ENCODE measurements at regions not wholly inside any gene's neighbourhood (a gene's known extent, or its start where the extent isn't known, plus 50 kb on each side); places are given as distances from the start of the nearest gene placed in this dataset.

GRCh38 chr1:56442290-56442877 lies 137.0 kb downstream of the PLPP3 start:
- no peak for DNase-seq (ENCODE audit: low read depth)

DNA sequence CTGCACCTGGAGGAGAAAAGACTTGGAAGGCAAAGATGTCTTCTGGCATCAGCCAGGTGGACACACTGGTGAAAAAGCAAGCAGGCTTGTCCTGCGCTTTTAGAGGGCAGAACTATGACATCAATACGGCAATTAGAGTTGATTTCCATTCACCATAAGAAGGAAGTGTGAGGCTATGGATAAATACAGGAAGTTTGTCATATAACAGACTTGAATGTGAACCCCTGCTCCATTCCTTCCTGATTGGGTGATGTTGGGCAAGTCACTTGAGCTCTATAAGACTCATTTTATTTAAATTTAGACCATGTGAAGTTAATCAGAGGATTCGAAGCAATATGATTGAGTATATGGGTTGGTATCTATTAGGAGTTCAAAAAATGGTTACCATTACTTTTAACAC lies 137.8 kb downstream of the PLPP3 start:
- no peak for DNase-seq (ENCODE audit: low read depth)

DNA sequence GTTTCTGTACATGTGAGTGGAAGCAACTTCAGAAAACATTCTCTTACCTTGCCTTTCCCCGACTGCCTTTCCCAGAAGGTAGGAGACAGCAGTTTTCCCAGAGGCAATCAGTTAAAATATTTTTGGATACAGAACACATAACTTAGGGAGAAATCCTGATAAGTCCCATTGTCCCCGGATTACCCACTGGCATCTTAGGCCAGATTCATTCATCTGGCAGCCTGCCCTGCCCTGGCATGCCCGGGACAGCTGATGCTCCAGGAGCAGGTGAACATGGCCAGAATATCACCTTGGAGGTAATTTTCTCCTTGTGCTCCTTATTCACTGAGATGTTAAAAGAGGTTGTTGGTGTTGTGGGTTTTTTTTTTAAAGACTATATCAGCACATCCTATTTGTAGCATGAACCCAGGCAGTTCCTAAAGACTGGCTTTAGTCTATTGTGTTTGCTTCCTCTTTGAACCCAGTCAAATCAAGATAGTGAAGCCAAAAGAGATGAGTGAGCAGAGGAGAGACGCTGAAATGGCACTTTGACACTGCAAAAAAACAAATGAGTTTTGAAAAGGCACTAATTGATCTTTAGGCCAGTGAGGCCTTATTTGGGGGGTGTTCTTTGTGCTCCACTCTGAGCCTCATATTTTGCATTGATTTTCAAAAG lies 139.6 kb downstream of the PLPP3 start:
- DNase-seq (ENCODE audit: low read depth), result no peak

DNA sequence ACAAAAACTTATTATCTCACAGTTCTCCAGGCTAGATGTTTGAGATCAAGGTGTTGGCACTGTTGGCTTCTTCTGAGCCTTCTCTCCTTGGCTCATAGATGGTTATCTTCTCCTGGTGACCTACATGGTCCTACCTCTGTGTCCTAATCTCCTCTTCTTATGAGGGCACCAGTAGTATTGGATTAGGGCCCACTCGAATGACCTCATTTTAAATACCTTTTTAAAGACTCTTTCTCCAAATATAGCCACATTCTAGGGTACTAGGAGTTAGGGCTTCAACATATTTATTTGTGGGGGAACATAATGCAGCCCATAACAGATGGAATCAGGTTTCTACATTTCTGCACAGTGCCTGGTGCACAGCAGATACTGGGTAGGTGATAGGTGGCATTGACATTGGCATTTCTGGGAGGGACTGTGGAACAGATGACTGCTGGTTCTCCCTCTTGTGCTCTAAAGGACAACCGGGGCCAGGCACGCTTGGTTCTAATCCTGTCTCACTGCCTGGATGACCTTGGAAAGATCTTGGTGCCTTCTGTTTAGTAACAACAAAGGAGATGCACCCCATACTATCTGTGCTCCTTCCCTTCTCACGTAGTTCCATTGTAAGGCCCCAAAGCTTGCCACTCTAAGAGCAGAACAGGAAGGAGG lies 140.3 kb downstream of the PLPP3 start:
- DNase-seq (ENCODE audit: low read depth), result no peak

GRCh38 chr1:56437959-56438358 lies 141.4 kb downstream of the PLPP3 start:
- DNase-seq (ENCODE audit: low read depth), result no peak

DNA sequence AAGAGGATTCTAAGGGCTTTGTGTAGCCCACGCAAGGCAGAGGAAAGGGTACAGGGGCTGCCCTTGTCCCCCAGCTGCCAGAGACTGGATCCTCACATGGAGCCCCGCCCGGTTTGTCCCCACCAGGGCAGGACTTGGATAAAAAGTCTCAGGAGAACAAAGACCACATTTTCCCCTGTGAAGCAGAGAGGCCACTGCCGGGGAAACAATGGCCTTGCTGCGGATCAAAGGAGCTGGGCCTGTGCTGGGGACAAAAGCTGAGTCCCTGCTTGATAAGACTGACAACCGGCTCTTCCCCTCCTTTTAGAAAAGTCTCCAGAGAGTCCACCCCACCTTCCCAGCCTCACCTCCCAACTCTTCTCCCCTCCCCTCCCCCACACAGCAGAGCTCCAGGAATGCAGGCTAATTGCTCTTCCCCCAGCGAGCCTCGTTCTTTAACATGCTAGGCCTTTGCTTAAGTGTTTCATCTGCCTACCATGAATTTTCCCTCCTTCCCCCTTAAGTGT lies 142.4 kb downstream of the PLPP3 start:
- DNase-seq (ENCODE audit: low read depth), result no peak

GRCh38 chr1:56436296-56436695 lies 143.1 kb downstream of the PLPP3 start:
- DNase-seq (ENCODE audit: low read depth), result no peak

- no peak for DNase-seq (ENCODE audit: low read depth)
These were observed 143.7 kb downstream of the PLPP3 start for GRCh38 chr1:56435434-56436262.

- DNase-seq (ENCODE audit: low read depth), result no peak
These were observed 144.6 kb downstream of the PLPP3 start for GRCh38 chr1:56434740-56435139.

- no peak for DNase-seq (ENCODE audit: low read depth)
These were observed 145.3 kb downstream of the PLPP3 start for GRCh38 chr1:56434025-56434424.

DNA sequence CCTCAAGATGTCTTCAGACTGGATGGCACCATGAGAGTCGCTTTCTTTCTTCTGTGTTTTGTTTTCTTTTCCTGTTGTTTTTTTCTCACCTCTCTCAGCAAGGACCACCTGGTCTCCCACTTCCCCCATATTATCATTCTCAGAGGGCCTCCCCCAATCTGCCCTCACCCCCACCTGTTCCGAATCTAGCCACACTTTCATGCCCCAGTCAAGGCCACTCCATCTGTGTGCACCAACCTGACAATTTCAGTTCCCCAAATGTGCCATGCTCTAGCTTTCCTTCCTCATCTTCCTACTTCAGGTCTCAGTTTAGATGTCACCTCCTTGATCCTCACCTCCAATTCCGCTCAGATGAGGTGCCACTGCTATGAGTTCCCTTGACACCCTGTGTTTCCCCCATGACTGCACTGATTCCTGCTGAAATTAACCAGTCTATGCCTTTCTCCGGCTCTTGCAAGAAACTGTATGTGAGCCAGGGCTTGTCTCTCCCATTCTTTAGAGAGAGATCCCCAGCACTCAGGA lies 146.2 kb downstream of the PLPP3 start:
- no peak for DNase-seq (ENCODE audit: low read depth)

DNA sequence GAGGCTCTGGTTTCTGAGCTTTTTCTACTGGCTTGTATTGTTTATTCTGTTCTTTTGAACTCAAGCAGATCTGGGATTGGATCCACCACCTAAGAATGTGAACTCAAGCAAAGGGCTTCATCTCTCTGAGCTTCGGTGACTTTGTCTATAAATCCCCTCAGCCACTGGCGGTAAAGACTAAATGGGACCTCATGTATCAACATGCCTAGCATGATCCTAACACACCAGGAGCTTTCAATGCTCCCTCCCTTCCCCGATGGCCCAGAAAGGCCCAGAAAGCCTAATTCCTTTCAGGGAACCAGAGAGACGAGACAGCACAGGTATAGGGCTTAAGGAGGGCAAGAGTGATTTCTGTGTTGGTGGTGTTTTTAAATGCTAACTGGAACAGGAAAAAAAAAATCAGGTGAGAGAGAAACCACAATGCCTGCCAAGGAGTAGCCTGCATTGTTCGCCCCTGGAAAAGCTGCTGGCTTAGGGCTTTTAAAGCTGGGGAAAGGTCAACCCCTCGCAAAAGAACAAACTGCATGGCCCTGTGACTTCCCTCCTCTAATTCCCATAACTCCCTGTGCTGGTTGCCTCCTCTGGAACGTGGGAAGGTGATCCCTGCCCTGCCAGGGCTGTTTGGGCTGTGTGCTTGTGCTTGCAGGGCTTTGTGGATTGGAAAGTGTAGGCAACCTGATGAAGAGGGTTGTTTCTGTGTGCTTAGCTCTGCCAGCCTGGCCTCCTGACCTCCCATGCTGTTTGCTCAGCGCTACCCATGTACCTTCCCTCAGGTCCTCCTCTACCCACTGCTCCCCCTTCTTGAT lies 147.0 kb downstream of the PLPP3 start:
- no peak for DNase-seq (ENCODE audit: low read depth)

DNA sequence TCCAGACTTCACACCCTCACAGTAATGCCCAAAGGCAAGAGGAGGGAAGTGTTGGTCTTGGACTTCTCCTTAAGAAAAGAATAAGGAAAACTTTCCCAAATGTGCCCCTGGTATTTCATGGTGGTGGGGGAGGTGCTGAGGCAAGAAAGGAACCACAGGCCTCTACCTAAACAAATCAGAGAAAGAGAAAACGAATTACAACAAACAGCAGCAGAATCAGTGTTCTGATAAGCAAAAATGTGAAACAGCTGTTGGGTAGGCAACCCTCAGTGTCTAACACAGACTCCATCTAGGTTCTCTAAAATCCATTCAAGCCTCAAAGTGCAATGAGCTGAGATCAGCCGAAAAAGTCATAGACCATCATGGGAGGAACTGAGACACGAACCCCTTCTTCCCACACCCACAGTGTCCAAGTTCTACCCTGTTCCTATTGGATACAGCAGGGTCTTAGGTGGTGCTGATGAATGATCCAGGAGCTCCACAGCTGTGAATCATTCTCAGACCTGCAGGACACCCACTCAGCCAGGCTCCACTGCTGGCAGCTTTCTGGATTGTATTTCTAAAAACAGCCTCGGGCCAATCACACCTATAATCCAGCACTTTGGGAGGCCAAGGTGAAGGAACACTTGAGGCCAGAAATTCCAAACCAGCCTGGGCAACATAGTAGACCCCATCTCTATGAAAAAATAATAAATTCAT lies 149.1 kb downstream of the PLPP3 start:
- no peak for DNase-seq (ENCODE audit: low read depth)

DNA sequence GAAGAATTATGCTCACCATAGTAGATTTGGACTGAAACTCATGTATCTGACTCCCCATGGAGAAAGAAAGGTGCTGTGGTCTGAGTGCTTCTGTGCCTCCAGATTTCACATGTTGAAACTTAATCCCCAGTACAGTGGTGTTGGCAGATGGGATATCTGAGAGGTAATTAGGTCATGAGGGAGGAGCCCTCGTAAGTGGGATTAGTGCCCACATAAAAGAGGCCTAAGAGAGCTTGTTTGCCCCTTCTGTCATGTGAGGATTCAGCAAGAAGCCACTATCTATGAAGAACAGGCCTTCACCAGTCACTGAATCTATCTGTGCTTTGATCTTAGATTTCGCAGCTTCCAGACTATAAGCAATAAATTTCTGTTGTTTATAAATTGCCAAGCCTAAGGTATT lies 150.1 kb downstream of the PLPP3 start:
- DNase-seq (ENCODE audit: low read depth), result no peak

DNA sequence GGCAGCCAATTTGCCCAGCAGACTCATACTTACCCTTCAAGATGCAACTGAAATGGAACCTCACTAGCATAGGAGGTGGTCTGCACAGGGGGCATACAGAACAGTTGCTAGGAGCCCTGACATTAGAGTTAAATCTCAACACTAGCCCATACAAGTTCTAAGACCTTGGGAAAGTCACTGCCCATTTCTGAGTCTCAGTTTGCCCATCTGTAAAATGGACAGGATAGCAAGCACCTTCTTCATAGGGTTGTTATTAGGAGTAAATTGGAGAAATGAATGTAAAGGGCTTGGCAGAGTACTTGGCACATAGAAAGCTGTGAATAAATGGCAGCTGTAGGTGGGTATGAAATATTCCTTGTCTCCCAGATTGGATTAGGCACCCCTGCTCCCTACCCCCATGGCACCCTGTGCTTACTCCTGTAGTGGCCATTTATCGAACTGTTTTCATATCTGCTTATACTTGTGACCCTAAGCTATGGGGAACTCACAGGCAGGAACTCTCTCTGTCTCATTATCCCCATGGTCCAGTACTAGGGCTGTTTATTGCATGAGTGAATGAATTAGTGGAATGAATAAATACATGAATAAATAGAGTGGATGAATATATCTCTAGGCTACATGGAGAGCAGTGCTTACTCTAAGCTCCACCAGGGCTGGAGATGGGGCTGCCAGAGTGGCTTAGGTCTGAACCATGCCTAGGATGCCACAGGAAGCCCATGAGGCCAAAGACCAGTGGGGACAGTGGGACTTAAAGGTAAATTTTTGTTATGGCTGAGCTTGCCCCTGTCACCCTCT lies 152.6 kb downstream of the PLPP3 start:
- no peak for DNase-seq (ENCODE audit: low read depth)

GRCh38 chr1:56425494-56426037 lies 153.8 kb downstream of the PLPP3 start:
- DNase-seq (ENCODE audit: low read depth), result no peak

DNA sequence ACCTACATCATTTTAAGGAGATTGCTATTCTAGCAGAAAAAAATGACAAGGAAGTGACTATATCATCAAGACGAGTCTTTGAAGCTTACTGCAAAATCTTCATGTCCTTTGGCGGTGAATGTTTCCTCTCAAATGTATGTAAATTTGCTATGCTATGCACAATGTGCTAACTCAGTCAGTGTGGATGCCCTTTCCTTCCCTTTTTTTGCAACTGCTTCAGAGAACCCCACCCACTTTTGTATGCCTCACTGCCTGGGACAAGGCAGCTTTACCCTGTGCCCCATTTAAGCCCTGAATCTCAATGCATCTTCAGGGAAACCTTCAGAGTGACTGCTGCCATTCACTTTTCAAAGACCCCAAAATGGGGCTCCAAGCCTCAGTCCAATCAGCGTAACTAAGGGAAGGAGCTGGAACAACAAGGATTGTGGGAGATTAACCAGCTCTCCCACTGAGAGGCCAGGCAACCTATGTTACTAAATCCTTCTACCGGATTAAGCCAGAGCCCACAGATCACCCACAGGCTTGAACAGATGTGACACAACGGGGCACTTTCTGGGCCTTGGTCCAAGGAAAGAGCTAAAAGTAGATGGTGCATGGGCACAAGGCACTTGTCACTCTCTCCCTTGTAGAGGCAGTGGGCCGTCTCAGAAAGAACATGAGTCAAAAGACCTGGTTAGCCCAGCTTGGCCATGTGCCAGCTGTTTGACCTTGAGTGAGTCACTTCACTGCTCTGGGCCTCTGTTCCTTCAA lies 154.4 kb downstream of the PLPP3 start:
- DNase-seq (ENCODE audit: low read depth), result no peak

- no peak for DNase-seq (ENCODE audit: low read depth)
These were observed 155.6 kb downstream of the PLPP3 start for GRCh38 chr1:56423716-56424115.

DNA sequence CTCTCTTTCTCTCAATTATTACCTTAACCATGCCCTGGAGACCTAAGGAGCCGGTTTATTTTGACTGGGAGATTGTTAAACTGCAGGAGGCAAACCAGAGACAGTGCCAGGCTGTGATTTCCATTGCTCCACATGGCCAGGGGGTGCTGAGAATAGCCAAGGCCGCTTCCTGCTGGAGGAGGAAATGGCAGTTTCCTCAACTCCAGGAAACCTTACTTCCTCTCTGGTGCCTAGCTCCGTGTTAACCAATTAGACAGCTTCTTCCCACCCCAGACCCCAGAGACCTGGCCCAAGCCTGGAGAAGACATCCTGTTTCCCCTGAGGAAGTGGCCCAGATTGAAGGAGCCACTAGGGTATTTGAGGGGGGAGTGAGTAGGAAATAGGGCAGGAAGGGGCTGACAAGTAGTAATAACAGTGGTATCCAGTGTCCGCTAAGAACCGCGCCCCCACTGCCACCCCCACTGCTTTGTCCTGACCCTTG lies 161.2 kb downstream of the PLPP3 start:
- DNase-seq (ENCODE audit: low read depth), result no peak
